ENCODE measurements at regions not wholly inside any gene's neighbourhood (a gene's known extent, or its start where the extent isn't known, plus 50 kb on each side); places are given as distances from the start of the nearest gene placed in this dataset.
A peak's percentile ranks its signal among the peaks of the same experiment; 100 is the strongest.

GRCh38 chr4:58507079-58507478 lies 1396.9 kb upstream of the IGFBP7 start:
- Histone ChIP-seq H2BK12ac (ENCODE audit: low read length) (no peak overlapping the region), H3K18ac (ENCODE audit: low read length) (no peak overlapping the region), H3K4me3 (ENCODE audit: low read depth, low read length) (no peak overlapping the region), H2AFZ (ENCODE audit: insufficient read depth, low read length, poor library complexity) (no peak overlapping the region), H3K23ac (ENCODE audit: low read length) (no peak overlapping the region), H2BK120ac (ENCODE audit: insufficient read depth, low read length, poor library complexity) (no peak overlapping the region), H3K79me2 (ENCODE audit: control insufficient read depth, insufficient read depth, low read length, poor library complexity) (no peaks in the 10 kb centered on the region), H4K91ac (ENCODE audit: low read depth, low read length) (no peak overlapping the region), H4K12ac (ENCODE audit: low read depth, low read length) (no peak overlapping the region), H3K36me3 (ENCODE audit: control insufficient read depth in 1 of 2, insufficient read depth in 2 of 2, low read length in 2 of 2) (no peaks in the 10 kb centered on the region), H4K8ac (ENCODE audit: low read depth, low read length) (no peak overlapping the region), H3K79me1 (ENCODE audit: low read length) (peaks cover 2% of the 10 kb centered on the region), H3K14ac (ENCODE audit: low read length) (no peak overlapping the region), H2AK5ac (ENCODE audit: low read length) (no peak overlapping the region), H3K4ac (ENCODE audit: low read depth, low read length) (no peak overlapping the region), H3K9me3 (ENCODE audit: insufficient read depth, low read depth, low read length) (no peaks in the 10 kb centered on the region), H3K27ac (ENCODE audit: low read depth, low read length) (no peak overlapping the region), H3K4me1 (ENCODE audit: control insufficient read depth in 1 of 2, insufficient read depth in 2 of 2, low read length in 2 of 2) (peaks cover 0 to 3% of the 10 kb centered on the region in 2 experiments), H3K9ac (ENCODE audit: low read length) (no peak overlapping the region), H3K27me3 (ENCODE audit: insufficient read depth, low read length) (no peaks in the 10 kb centered on the region), H3K4me2 (ENCODE audit: low read length) (no peak overlapping the region), H2BK5ac (ENCODE audit: low read depth, low read length, poor library complexity) (no peak overlapping the region)
- no peak for DNase-seq
- no CpG with 5 or more reads among the region's 4 CpGs for WGBS (ENCODE audit: extremely low coverage, insufficient coverage, insufficient read length)

GRCh38 chr4:58502839-58503238 lies 1392.7 kb upstream of the IGFBP7 start:
- Histone ChIP-seq H4K12ac (ENCODE audit: low read depth, low read length) (no peak overlapping the region), H3K9me3 (ENCODE audit: insufficient read depth, low read depth, low read length) (no peaks in the 10 kb centered on the region), H4K8ac (ENCODE audit: low read depth, low read length) (no peak overlapping the region), H3K79me2 (ENCODE audit: control insufficient read depth, insufficient read depth, low read length, poor library complexity) (no peaks in the 10 kb centered on the region), H3K14ac (ENCODE audit: low read length) (no peak overlapping the region), H3K4me1 (ENCODE audit: control insufficient read depth in 1 of 2, insufficient read depth in 2 of 2, low read length in 2 of 2) (no peaks in the 10 kb centered on the region), H2BK12ac (ENCODE audit: low read length) (no peak overlapping the region), H3K36me3 (ENCODE audit: control insufficient read depth in 1 of 2, insufficient read depth in 2 of 2, low read length in 2 of 2) (no peaks in the 10 kb centered on the region), H3K4me2 (ENCODE audit: low read length) (no peak overlapping the region), H3K79me1 (ENCODE audit: low read length) (peaks cover 3% of the 10 kb centered on the region), H3K23ac (ENCODE audit: low read length) (no peak overlapping the region), H2BK5ac (ENCODE audit: low read depth, low read length, poor library complexity) (no peak overlapping the region), H4K91ac (ENCODE audit: low read depth, low read length) (no peak overlapping the region), H2AFZ (ENCODE audit: insufficient read depth, low read length, poor library complexity) (no peak overlapping the region), H3K4me3 (ENCODE audit: low read depth, low read length) (no peak overlapping the region), H3K27me3 (ENCODE audit: insufficient read depth, low read length) (no peaks in the 10 kb centered on the region), H2BK120ac (ENCODE audit: insufficient read depth, low read length, poor library complexity) (no peak overlapping the region), H3K18ac (ENCODE audit: low read length) (no peak overlapping the region), H2AK5ac (ENCODE audit: low read length) (no peak overlapping the region), H3K27ac (ENCODE audit: low read depth, low read length) (no peak overlapping the region), H3K4ac (ENCODE audit: low read depth, low read length) (no peak overlapping the region), H3K9ac (ENCODE audit: low read length) (no peak overlapping the region)
- DNase-seq: no peak
- WGBS (ENCODE audit: extremely low coverage, insufficient coverage, insufficient read length): no CpG with 5 or more reads among the region's 2 CpGs

GRCh38 chr4:58499182-58499581 lies 1389.0 kb upstream of the IGFBP7 start:
- H3K4me1 ChIP-seq (ENCODE audit: control insufficient read depth in 1 of 2, insufficient read depth in 2 of 2, low read length in 2 of 2): peaks cover 4 to 8% of the 10 kb centered on the region in 2 experiments

DNA sequence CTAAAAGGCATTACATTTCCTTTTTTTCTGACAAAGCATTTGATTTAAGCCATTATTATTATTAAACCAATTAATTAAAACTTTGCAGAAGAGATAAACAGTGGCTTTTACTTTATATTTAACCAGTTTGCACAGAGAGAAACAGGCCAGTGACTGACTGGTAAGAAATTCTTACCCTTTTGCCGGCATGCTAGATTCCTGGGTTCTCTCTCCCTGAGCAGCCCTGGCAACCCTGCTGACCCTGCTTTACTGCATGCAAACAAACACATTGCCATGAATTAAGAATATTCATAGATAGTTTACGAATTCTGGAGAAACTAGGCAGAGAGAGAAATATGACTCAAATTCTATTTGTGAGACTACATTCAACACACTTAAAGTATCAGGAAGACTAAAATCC lies 1381.4 kb upstream of the IGFBP7 start:
- Histone ChIP-seq H2BK12ac (ENCODE audit: low read length) (no peak overlapping the region), H3K79me1 (ENCODE audit: low read length) (peaks cover 2% of the 10 kb centered on the region), H3K23ac (ENCODE audit: low read length) (no peak overlapping the region), H2BK120ac (ENCODE audit: insufficient read depth, low read length, poor library complexity) (no peak overlapping the region), H2AK5ac (ENCODE audit: low read length) (no peak overlapping the region), H4K91ac (ENCODE audit: low read depth, low read length) (no peak overlapping the region), H2BK5ac (ENCODE audit: low read depth, low read length, poor library complexity) (no peak overlapping the region), H4K8ac (ENCODE audit: low read depth, low read length) (no peak overlapping the region), H3K27ac (ENCODE audit: low read depth, low read length) (no peak overlapping the region), H3K9ac (ENCODE audit: low read length) (no peak overlapping the region), H3K4me3 (ENCODE audit: low read depth, low read length) (no peak overlapping the region), H3K36me3 (ENCODE audit: control insufficient read depth in 1 of 2, insufficient read depth in 2 of 2, low read length in 2 of 2) (no peaks in the 10 kb centered on the region), H3K4ac (ENCODE audit: low read depth, low read length) (no peak overlapping the region), H3K18ac (ENCODE audit: low read length) (no peak overlapping the region), H3K79me2 (ENCODE audit: control insufficient read depth, insufficient read depth, low read length, poor library complexity) (no peaks in the 10 kb centered on the region), H3K4me2 (ENCODE audit: low read length) (no peak overlapping the region), H3K14ac (ENCODE audit: low read length) (no peak overlapping the region), H2AFZ (ENCODE audit: insufficient read depth, low read length, poor library complexity) (no peak overlapping the region), H3K27me3 (ENCODE audit: insufficient read depth, low read length) (no peaks in the 10 kb centered on the region), H4K12ac (ENCODE audit: low read depth, low read length) (no peak overlapping the region), H3K4me1 (ENCODE audit: control insufficient read depth in 1 of 2, insufficient read depth in 2 of 2, low read length in 2 of 2) (peaks cover 0 to 5% of the 10 kb centered on the region in 2 experiments), H3K9me3 (ENCODE audit: insufficient read depth, low read depth, low read length) (no peaks in the 10 kb centered on the region)
- WGBS (ENCODE audit: extremely low coverage, insufficient coverage, insufficient read length): no CpG with 5 or more reads among the region's 2 CpGs
- DNase-seq: no peak

More at GRCh38 chr4:58499182-58499581, 1389.0 kb upstream of the IGFBP7 start:
- H3K36me3 ChIP-seq (ENCODE audit: control insufficient read depth in 1 of 2, insufficient read depth in 2 of 2, low read length in 2 of 2): no peaks in the 10 kb centered on the region
- H3K14ac ChIP-seq (ENCODE audit: low read length): peak overlapping the region; percentile 56
- H3K27me3 ChIP-seq (ENCODE audit: insufficient read depth, low read length): no peaks in the 10 kb centered on the region
- H3K27ac ChIP-seq (ENCODE audit: low read depth, low read length): peak overlapping the region; percentile 82
- H3K79me2 ChIP-seq (ENCODE audit: control insufficient read depth, insufficient read depth, low read length, poor library complexity): no peaks in the 10 kb centered on the region
- peak overlapping the region; percentile 86 for H2BK120ac ChIP-seq (ENCODE audit: insufficient read depth, low read length, poor library complexity)
- no peak for DNase-seq
- no peak overlapping the region for H3K23ac ChIP-seq (ENCODE audit: low read length)
- no peaks in the 10 kb centered on the region for H3K9me3 ChIP-seq (ENCODE audit: insufficient read depth, low read depth, low read length)
- peak overlapping the region; percentile 80 for H2BK12ac ChIP-seq (ENCODE audit: low read length)
- no peak overlapping the region for H3K4me2 ChIP-seq (ENCODE audit: low read length)
- H3K9ac ChIP-seq (ENCODE audit: low read length): no peak overlapping the region
- H3K4ac ChIP-seq (ENCODE audit: low read depth, low read length): no peak overlapping the region
- no peak overlapping the region for H2AK5ac ChIP-seq (ENCODE audit: low read length)
- peaks cover 10% of the 10 kb centered on the region for H3K79me1 ChIP-seq (ENCODE audit: low read length)
- no peak overlapping the region for H4K8ac ChIP-seq (ENCODE audit: low read depth, low read length)
- H3K4me3 ChIP-seq (ENCODE audit: low read depth, low read length): no peak overlapping the region
- H2BK5ac ChIP-seq (ENCODE audit: low read depth, low read length, poor library complexity): peak overlapping the region; percentile 69
- peak overlapping the region; percentile 78 for H3K18ac ChIP-seq (ENCODE audit: low read length)
- H4K91ac ChIP-seq (ENCODE audit: low read depth, low read length): peak overlapping the region; percentile 68
- no peak overlapping the region for H2AFZ ChIP-seq (ENCODE audit: insufficient read depth, low read length, poor library complexity)
- H4K12ac ChIP-seq (ENCODE audit: low read depth, low read length): no peak overlapping the region

Data from trophoblast cell (in vitro differentiated cells and primary cell).